Aorta (tissue), 5 donors: ENCODE measurements at regions not wholly inside any gene's neighbourhood (a gene's known extent, or its start where the extent isn't known, plus 50 kb on each side); places are given as distances from the start of the nearest gene placed in this dataset.

Experiments used
- ATAC-seq: fragments of 200-7000 bp; cut with Tn5 transposase; one replicate; pipeline ENCODE4 v1.9.1; 2022; ENCODE audit warnings: moderate library complexity; ENCODE audit not compliant: low FRiP score
- DNase-seq, 2 donors: peaks; one replicate each; pipeline ENCODE4 v3.0.0-alpha.2; 2020
- H3K27ac ChIP-seq, 2 donors: one replicate each; pipeline ENCODE4 v1.5.1; 2013; ENCODE audit warnings: low read length in 2 of 2, mild to moderate bottlenecking in 2 of 2, moderate library complexity in 2 of 2, control low read depth in 1 of 2, inconsistent platforms in 1 of 2, low read depth in 1 of 2
- H3K27me3 ChIP-seq, 2 donors: one replicate each; pipeline ENCODE4 v1.6.1; 2013; ENCODE audit warnings: control low read depth in 1 of 2, low read length in 1 of 2, mild to moderate bottlenecking in 1 of 2, moderate library complexity in 1 of 2; ENCODE audit not compliant: insufficient read depth in 2 of 2, control insufficient read depth in 1 of 2
- H3K36me3 ChIP-seq, 2 donors: one replicate each; pipeline ENCODE4 v1.6.1; 2013; ENCODE audit warnings: control low read depth in 1 of 2, low read length in 1 of 2, mild to moderate bottlenecking in 1 of 2; ENCODE audit not compliant: insufficient read depth in 2 of 2, control insufficient read depth in 1 of 2
- H3K4me1 ChIP-seq, 2 donors: one replicate each; pipeline ENCODE4 v1.6.1; 2013; ENCODE audit warnings: low read length in 2 of 2, control low read depth in 1 of 2, mild to moderate bottlenecking in 1 of 2, moderate library complexity in 1 of 2; ENCODE audit not compliant: insufficient read depth in 2 of 2, control insufficient read depth in 1 of 2
- H3K4me3 ChIP-seq, 2 donors: one replicate each; pipeline ENCODE4 v1.5.1; 2013; ENCODE audit warnings: low read length in 2 of 2, control low read depth in 1 of 2, mild to moderate bottlenecking in 1 of 2
- H3K9me3 ChIP-seq: one replicate; pipeline ENCODE4 v1.6.1; 2013; ENCODE audit warnings: mild to moderate bottlenecking, low read length; ENCODE audit not compliant: control insufficient read depth
- WGBS, 2 donors: extraction: QIAGEN DNeasy Blood & Tissue Kit; methylation state at CpG; one replicate each; pipeline ENCODE4 v1.1.7; 2013; 5-methylcytosine and 5-hydroxymethylcytosine counted together
- intact Hi-C, 2 donors: fragments of 100-400 bp; cut with DNase I; formaldehyde crosslinking; loops; one replicate each; pipeline versions ENCODE4 v1.14.2 to v1.15.0; 2022
- donor health status: healthy with polysubstance abuse.
- donor health status: Bipolar disorder and iron deficiency.
- donor health status: DM: no; HTN: no; CAD: no.
- donor health status: DM: no; HTN: no; CAD: no.
- donor health status: DM: yes; HTN: yes; CAD: no.

DNA sequence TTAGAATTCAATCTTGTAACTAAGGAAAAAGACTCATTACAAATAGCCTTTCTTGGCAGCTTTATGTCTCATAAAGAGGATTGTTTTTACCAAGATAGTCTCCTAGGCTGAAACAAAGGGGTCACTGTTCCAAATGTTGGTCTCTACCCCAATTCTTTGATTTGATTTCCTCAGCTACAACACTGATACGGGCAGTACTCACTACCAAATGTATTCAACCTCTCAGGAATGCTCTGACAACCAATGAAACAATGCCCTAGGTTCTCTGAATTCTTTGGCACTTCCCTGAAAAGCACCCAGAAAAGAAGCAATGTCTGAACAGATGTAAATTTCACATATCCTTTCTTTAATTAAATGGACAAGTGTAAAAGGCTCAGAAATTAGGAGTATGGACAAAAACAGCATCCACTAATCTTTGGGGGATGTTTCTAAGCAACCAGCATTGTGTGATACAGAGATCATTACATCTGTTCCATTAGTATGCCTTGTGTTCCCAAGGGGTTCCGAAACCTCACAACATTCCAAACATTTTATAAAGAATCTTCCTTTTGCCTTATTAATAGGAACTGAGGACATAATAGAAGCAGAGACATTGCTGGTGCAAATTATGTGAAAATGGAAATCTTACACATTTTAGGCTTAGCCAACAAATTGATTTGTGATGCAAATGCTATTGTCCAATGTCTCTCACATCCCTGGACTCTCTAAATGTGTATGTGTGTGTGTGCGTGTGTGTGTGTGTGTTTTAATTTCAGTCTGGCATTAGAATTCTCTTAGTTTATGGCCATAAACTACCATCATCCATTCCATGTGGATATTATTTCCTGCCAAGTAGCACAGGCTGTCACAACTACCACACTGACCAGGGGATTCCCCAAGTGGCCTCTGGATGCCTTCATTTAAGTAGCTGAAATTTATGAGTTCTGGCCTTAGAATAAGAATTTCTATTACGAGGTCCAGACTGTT lies 276.0 kb downstream of the MTX2 start:
- Histone ChIP-seq H3K27me3 (no peaks in the 10 kb centered on the region), H3K4me3 (no peak overlapping the region), H3K36me3 (no peaks in the 10 kb centered on the region), H3K4me1 (no peaks in the 10 kb centered on the region), H3K9me3 (no peaks in the 10 kb centered on the region), H3K27ac (no peak overlapping the region)
- intact Hi-C loops: loop anchor here in 1 of 2 donors (10.0 kb wide), 1 partner anchor 270 kb away; no protein-coding TSS in a partner anchor
- ATAC-seq (no peak), DNase-seq (no peak)
- WGBS, 2 donors: 64 to 66% methylated on average over 4 of the region's 4 CpGs

GRCh38 chr2:176546550-176546949 lies 277.3 kb downstream of the MTX2 start:
- DNase-seq (no peak), ATAC-seq (no peak)
- 90 to 94% methylated on average over 4 of the region's 4 CpGs for WGBS, 2 donors
- Histone ChIP-seq H3K4me3 (no peak overlapping the region), H3K27me3 (no peaks in the 10 kb centered on the region), H3K36me3 (no peaks in the 10 kb centered on the region), H3K9me3 (no peaks in the 10 kb centered on the region), H3K27ac (no peak overlapping the region), H3K4me1 (no peaks in the 10 kb centered on the region)
- intact Hi-C loops: loop anchor here in 1 of 2 donors (10.0 kb wide), 1 partner anchor 272 kb away; no protein-coding TSS in a partner anchor

DNA sequence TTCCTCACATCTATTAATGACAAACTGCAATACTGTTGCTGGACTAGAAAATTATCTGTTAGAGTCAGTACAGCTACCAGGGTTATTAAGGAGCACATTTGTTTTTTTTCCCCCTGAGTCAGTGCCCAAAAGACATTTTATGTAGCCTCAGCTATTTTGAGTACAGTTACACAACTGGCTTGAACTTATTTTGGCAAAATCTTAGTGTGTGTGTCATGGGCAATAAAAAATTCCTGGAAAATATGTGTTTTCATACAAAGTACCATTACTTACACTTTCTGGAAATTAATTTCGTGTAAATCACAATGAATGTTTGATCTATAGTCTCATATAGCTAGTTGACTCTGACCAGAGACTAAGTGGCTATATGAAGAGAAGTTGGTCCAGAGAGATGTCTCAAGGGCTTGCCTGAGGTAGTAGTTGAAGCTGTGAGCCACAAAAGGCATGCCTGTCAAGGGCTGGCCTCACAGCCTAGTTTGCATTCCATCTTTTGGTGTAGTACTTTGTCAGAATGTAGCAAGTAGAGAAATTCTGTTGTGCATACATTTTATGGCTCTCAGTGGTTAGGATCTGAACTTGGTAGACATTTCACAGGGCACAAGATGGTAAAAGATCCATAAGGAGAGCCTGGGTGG lies 283.4 kb downstream of the MTX2 start:
- Histone ChIP-seq H3K4me1 (peaks cover 3 to 11% of the 10 kb centered on the region in 2 donors), H3K9me3 (no peaks in the 10 kb centered on the region), H3K27me3 (no peaks in the 10 kb centered on the region), H3K36me3 (no peaks in the 10 kb centered on the region), H3K4me3 (no peak overlapping the region), H3K27ac (peak overlapping the region; percentile 79 to 94)
- WGBS, 2 donors: 6 to 7% methylated on average over 1 of the region's 1 CpG
- intact Hi-C loops: loop anchor here (5.0 to 10.0 kb wide), 4 partner anchors 95 to 415 kb away; partner anchors contain the start of gene MTX2 (in 1 of the 2)
- peak in 1 of 2 donors; percentile 36 for DNase-seq
- peak; percentile 86 for ATAC-seq

DNA sequence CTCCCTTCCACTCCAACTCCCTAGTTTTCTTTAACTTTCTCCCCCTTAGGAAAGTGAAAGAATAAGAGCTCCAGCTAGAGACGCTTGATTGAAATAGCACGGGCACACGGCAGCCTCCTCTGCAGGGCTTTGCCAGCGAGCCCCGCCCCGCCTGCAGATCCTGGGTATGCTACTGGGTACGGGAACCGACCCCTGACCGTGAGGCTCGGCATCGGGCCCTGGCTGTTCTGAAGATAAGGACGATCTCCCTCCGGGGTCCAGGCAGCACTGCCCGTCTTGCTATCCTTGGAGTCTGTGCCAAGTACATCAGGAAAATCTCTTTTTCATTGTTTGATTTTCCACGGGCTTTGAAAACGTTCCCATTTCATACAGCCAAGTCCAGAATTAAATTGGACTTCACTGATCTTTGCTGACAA lies 284.5 kb downstream of the MTX2 start:
- DNase-seq: peak; percentile 79 to 88
- no peaks in the 10 kb centered on the region for H3K27me3 ChIP-seq
- 0% methylated on average over 16 of the region's 16 CpGs for WGBS, 2 donors
- H3K4me3 ChIP-seq: peak overlapping the region; percentile 18 to 27
- no peaks in the 10 kb centered on the region for H3K9me3 ChIP-seq
- intact Hi-C loops: loop anchor here (1.0 to 10.0 kb wide), 5 partner anchors 96 to 416 kb away; partner anchors contain the start of gene MTX2 (in 1 of the 2)
- peaks cover 3 to 11% of the 10 kb centered on the region in 2 donors for H3K4me1 ChIP-seq
- no peaks in the 10 kb centered on the region for H3K36me3 ChIP-seq
- peak; percentile 92 for ATAC-seq
- peak overlapping the region in 1 of 2 donors; percentile 23 for H3K27ac ChIP-seq

GRCh38 chr2:176554101-176555048 lies 285.1 kb downstream of the MTX2 start:
- Histone ChIP-seq H3K27ac (peak overlapping the region in 1 of 2 donors; percentile 82), H3K27me3 (no peaks in the 10 kb centered on the region), H3K36me3 (no peaks in the 10 kb centered on the region), H3K4me1 (peaks cover 3 to 11% of the 10 kb centered on the region in 2 donors), H3K9me3 (no peaks in the 10 kb centered on the region), H3K4me3 (peak overlapping the region; percentile 18 to 44)
- intact Hi-C loops: loop anchor here (1.0 to 10.0 kb wide), 6 partner anchors 83 to 417 kb away; partner anchors contain the start of gene MTX2 (in 1 of the 2)
- 7 to 9% methylated on average over 17 of the region's 17 CpGs for WGBS, 2 donors
- peak; percentile 86 for ATAC-seq
- peak in 1 of 2 donors; percentile 43 for DNase-seq

GRCh38 chr2:176555112-176555511 lies 285.9 kb downstream of the MTX2 start:
- intact Hi-C loops: loop anchor here in 1 of 2 donors (5.0 to 10.0 kb wide), 3 partner anchors 82 to 290 kb away; partner anchors contain the start of gene MTX2
- no peaks in the 10 kb centered on the region for H3K27me3 ChIP-seq
- H3K27ac ChIP-seq: no peak overlapping the region
- 66 to 68% methylated on average over 5 of the region's 5 CpGs for WGBS, 2 donors
- H3K36me3 ChIP-seq: no peaks in the 10 kb centered on the region
- no peak for DNase-seq
- no peak overlapping the region for H3K4me3 ChIP-seq
- H3K4me1 ChIP-seq: peaks cover 3 to 11% of the 10 kb centered on the region in 2 donors
- H3K9me3 ChIP-seq: no peaks in the 10 kb centered on the region
- no peak for ATAC-seq

GRCh38 chr2:176555781-176556180 lies 286.5 kb downstream of the MTX2 start:
- no peak for ATAC-seq
- intact Hi-C loops: loop anchor here in 1 of 2 donors (5.0 to 10.0 kb wide), 3 partner anchors 82 to 291 kb away; partner anchors contain the start of gene MTX2

More at GRCh38 chr2:176555781-176556180, 286.5 kb downstream of the MTX2 start:
- no peaks in the 10 kb centered on the region for H3K27me3 ChIP-seq
- DNase-seq: no peak
- 64 to 72% methylated on average over 13 of the region's 13 CpGs for WGBS, 2 donors
- peaks cover 3 to 11% of the 10 kb centered on the region in 2 donors for H3K4me1 ChIP-seq
- no peaks in the 10 kb centered on the region for H3K36me3 ChIP-seq
- H3K9me3 ChIP-seq: no peaks in the 10 kb centered on the region
- no peak overlapping the region for H3K27ac ChIP-seq
- no peak overlapping the region for H3K4me3 ChIP-seq
